Hematopoietic multipotent progenitor cell treated with erythropoietin and hydrocortisone succinate and interleukin-3 and kit ligand, for 17 days (in vitro differentiated cells): ENCODE measurements at regions not wholly inside any gene's neighbourhood (a gene's known extent, or its start where the extent isn't known, plus 50 kb on each side); places are given as distances from the start of the nearest gene placed in this dataset.
"Not testable (repeated sequence)": the region's sequence is repeated elsewhere in the genome, so short reads cannot be mapped to it uniquely, and the experiment has no call there.

Experiments used
- DNase-seq: peaks from one replicate; pipeline ENCODE4 v3.0.0-alpha.2; 2015; ENCODE audit warnings: low spot score

DNA sequence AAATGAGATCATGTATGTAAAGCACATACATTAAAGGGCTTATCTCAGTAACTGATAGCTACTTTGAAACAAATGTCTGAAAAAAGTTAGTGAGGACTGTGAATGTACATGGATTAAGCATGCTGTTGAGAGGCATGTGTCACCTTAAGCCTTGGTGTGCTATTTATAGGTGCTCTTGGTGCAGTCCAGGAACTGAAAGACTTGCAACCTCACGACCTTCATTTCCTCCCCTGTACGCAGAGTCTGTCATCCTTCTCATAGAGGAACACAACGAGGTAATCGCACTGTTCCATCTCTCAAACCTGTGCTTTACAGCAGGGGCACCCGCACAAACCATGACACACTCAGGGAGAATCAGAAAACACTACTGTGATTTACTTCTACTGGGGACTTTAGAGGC is 65.6 kb downstream of the UFM1 start:
- no peak for DNase-seq

- no peak for DNase-seq
Observed at GRCh38 chr13:38417241-38417640, 67.6 kb downstream of the UFM1 start.

DNA sequence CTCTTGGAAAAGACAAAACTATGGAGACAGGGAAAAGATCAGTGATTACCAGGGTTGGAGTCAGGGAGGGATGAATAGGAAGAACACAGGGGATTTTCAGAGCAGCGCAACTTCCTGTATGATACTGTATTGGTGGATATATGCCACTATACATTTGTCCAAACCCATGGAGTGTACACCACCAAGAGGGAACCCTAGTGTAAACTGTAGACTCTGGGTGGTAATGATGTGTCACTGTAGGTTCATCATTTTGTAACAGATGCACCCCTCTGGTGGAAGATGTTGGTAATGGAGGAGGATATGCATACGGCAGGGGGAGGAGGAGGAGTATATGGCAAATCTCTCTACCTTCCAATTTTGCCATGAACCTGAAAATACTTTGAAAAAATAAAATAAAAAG is 68.1 kb downstream of the UFM1 start:
- DNase-seq: no peak

GRCh38 chr13:38418286-38418685 is 68.6 kb downstream of the UFM1 start:
- DNase-seq: no peak

DNA sequence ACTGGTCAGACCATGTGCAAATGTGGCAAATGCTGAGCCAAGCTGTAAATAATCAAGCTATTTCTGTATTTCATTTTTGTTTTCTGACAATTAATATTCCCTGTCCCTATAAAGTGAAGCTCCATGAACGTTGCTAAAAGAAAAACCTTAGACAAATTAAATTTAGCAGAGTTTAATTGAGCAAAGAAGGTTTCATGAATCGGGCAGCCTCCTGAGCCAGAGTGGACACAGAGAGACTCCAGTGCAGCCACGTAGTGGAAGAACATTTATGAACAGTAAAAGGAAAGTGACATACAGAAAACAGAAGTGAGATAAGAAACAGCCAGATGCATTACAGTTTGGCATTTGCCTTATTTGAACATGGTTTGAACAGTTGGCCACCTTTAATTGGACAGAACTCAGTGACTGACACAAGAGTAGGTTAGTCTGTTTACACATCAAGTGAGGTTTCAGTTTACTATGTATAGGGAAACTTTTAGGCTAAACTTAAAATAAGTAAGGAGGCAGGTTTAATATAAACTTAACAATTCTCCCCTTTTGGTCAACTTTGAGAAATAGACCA is 69.7 kb downstream of the UFM1 start:
- DNase-seq: no peak

DNA sequence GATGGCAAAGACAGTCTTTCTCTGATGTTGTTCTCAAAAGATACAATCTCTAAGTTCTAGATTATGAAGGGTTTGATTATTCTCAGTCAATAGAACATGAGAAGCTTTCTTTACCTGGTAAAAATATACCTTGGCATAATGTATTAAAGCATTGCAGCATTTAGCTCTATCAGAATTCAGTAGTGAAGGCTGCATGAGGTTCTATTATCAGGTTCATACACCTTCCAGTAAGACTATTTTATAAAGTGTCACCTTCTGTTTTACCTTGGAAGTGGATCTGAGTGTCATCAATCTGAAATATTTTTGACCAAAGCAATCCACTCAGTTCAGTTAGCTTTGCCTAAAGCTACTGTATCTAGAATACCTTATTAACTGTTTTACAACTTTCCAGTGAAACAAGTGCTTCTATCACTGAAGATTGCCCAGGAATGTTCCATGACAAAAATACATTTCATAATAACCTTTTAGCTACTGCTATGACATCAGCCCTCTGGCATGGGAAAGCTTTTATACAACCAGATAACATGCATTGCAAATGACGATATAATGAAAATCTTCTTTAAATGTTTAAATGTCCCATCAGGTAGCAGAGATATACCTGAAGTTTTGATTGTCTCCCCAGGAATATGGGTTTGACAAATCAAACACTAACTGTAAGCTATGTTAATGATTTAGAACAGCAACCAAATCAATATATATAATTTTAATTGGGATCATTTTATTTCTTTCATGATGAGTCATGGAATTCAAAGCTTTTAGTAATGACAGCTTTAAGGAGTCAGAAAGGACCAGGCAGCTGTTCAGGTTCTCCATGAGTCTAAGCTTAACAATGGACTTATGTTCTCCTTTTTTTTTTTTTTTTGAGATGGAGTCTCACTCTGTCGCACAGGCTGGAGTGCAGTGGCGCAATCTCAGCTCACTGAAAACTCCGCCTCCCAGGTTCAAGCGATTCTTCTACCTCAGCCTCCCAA is 72.2 kb downstream of the UFM1 start:
- no peak for DNase-seq

- no peak for DNase-seq
Observed at GRCh38 chr13:38429916-38430315, 80.3 kb downstream of the UFM1 start.

DNA sequence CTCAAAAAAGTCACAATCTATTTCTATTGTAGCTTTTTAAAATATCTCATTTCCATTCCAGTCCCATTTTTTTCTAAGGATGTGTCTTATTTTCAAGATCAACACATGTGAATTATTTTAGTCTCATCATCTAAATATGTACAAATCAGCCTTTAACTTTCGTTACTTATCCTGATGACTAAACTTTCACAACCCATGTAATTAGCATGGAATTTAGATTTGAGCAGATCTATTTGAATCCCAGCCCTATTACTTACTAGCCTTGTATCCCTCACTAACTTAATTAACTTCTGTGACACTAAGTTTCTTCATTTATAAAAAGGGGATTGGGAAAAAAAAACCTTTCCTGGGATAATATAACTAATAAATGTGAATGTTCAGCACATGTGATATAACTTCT is 81.1 kb downstream of the UFM1 start:
- DNase-seq: no peak

- DNase-seq: no peak
Observed at GRCh38 chr13:38440666-38441065, 91.0 kb downstream of the UFM1 start.

DNA sequence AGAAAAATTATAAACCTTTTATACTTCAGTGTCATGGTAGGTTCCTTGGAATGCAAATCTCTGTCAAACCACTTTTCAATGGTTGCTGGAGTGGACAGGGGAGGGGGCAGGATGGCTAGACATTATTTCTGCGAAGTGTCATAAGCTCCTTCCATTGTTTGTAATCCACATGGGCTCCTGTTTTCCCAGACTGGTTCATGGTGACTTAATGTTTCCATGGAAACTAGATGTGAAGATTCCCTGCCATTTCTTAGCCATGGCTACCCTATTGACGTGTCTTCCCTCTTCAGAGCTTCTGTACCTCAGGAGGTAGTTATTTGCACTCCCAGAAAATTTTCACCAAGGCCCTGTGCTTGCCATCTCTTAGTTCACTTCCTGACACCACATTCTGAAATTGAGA is 95.3 kb downstream of the UFM1 start:
- DNase-seq: no peak

- DNase-seq: no peak
Observed at GRCh38 chr13:38452656-38453055, 103.0 kb downstream of the UFM1 start.

DNA sequence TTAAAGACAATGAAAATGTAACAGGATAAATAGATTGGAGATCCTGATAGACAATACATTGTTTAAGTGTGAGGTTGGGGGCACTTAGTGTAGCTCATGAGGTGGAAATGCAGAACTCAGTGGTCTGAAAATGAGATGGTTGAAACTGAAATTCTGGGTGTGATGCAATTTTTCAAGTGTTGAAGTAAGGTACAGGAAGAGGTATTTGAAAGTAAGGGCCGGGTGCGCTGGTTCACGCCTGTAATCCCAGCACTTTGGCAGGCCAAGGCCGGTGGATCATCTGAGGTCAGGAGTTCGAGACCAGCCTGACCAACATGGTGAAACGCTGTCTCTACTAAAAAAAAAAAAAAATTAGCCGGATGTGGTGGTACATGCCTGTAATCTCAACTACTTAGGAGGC is 113.0 kb downstream of the UFM1 start:
- no peak for DNase-seq

DNA sequence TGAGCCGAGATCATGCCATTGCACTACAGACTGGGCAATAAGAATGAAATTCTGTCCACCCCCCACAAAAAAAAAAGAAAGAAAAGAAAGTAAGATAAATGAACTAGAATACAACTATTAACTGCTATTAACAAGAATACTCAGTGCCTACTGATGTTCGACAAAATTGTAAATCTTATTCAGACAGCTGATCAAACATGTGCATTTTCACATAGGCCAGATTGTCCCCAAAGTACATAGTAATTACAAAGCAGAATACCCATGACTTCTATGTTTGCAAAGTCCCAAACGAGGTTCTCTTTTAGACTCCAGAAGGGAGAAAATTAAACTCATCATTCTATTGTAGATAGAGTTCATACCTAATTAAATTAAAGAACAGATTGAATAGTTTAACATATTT is 113.4 kb downstream of the UFM1 start:
- no peak for DNase-seq

- DNase-seq: not testable (repeated sequence)
Observed at GRCh38 chr13:38472411-38472810, 122.8 kb downstream of the UFM1 start.

DNA sequence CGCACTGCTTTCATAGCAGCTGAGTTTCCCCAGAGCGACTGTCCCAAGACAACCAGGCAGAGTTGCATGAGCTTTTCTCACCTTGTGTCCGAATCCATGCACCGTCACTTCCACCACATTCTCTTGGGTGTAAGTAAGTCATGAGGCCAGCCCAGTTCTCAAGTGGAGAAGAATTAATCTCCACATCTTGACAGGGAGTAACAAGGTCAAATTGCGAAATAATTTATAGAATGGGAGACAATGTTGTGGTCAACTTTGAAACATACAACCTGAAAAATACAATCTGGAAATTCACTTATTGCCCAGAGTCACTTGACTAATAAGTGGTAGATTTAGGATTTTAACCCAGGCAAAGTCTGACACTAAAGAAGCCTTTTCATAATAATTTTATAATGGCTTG is 123.7 kb downstream of the UFM1 start:
- no peak for DNase-seq

- no peak for DNase-seq
Observed at GRCh38 chr13:38477676-38478075, 128.0 kb downstream of the UFM1 start.

DNA sequence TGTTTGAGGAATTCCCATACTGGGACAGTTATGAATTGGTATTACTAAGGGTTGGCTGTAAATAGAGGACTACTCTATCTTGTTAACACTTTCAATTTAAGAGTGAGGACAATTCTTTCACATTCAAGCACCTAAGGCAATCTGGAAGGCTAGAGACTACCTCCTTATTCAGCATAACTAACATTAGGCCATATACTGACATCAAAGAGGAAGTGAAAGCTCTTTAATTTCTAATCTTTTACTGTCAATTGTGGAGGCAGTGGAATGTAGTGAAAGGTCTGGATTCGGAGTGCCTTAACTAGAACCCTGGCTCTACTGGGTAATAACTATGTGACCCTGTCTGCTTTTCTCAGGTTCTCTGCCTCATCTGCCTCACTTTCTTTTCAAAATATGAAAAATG is 134.0 kb downstream of the UFM1 start:
- no peak for DNase-seq

GRCh38 chr13:38490657-38491056 is 141.0 kb downstream of the UFM1 start:
- DNase-seq: no peak

- no peak for DNase-seq
Observed at GRCh38 chr13:38494445-38494844, 144.8 kb downstream of the UFM1 start.

DNA sequence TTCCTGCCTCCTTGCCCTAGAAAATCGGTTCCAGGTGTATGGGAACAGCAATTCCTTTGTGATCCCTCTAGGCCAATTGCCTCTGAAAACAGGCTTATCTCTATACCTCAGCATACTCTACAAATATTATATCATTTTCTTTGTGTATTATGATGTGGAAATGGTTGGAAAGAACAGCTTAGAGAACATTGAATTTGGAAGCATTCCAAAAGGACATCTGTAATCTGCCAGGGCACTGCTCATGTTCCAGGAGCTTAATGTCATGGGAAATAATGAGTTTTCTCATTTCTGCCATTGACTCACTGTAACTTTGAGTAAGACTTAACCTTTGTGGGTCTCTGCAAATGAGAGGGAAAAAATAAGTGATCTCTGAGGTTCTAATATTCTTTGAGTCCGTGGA is 147.3 kb downstream of the UFM1 start:
- no peak for DNase-seq

DNA sequence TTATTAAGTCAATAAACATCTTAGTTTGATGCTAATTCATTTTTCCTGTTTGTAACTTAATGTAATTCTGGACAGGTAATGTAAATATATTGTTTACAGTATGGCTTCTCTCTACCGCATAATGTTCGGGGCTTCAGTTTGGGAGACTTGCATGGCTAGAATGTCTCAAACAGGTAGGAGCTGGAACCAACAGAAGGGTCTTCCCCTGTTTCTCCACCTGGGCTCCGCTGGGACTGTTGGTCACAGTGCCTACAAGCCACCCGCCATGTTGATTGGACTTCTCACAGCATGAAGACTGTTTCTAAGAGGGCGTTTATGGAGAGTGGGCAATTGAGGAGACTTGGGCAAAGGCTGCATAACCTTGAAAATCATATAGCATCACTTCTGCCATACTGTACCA is 148.6 kb downstream of the UFM1 start:
- DNase-seq: no peak

DNA sequence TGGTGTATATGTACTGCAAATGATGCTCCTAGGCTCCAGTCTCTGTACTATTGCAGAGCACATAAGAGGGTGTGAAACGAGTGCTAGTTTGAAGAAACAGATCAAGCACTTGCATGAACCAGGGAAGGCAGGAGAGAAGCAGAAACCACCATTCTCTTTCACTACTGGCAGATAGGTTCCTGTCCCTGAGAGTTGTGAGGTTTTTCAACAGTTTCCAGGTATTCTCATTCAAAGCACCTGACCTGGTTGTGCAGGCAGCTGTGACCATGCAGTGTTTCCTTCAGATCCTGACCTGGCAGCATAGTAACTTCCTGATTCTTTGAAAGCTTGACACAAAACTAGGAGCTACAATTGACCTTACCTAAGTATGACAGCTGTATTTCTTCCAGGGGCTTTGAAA is 164.9 kb downstream of the UFM1 start:
- DNase-seq: no peak

DNA sequence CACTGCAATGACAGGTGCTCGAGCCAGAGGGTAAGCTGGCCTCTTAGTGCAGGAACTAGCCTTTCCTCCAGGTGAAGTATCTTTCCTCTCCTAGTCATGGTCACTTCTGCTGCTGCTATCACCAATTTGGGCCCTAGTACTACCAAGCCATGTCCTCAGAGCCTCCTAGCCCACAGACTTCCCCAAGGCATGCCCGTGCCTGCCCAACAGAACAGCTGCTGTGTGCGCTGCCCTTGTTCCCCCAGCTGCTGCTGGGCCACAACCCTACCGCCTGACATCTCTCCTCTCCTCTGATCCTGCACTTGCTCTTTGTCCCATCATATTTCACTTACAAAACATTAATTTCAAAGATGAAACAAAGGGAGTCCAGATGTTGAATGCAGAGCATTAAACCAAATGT is 168.5 kb upstream of the FREM2 start:
- no peak for DNase-seq
